HEK293 (cell line): ENCODE measurements at regions not wholly inside any gene's neighbourhood (a gene's known extent, or its start where the extent isn't known, plus 50 kb on each side); places are given as distances from the start of the nearest gene placed in this dataset.

Experiments used
- CTCF ChIA-PET: fragments of 350-600 bp; formaldehyde crosslinking; extraction: SDS; loops from one replicate; lab custom pipeline; 2021; ENCODE audit warnings: antibody characterized with exemption; lab: Yijun Ruan, JAX
- POLR2A ChIA-PET: fragments of 300-600 bp; formaldehyde crosslinking; extraction: SDS; loops from one replicate; lab custom pipeline; 2020; ENCODE audit warnings: antibody characterized with exemption, inconsistent platforms; lab: Yijun Ruan, JAX
- H3K27ac ChIP-seq: fragments of 200-500 bp; sonication (Bioruptor generic); 2 replicates; pipeline ENCODE4 v1.5.1; 2014; ENCODE audit warnings: low read depth, low read length, control low read depth, inconsistent platforms; ENCODE audit errors: extremely low read depth
- H3K36me3 ChIP-seq, 2 experiments: fragments of 200-500 bp in 1 of 2; sonication (Bioruptor generic) in 1 of 2; 1 replicate in 1 of 2; 2 replicates in 1 of 2; pipeline ENCODE4 v1.5.1; 2014 to 2017; ENCODE audit warnings: inconsistent platforms in 2 of 2, low read length in 2 of 2; ENCODE audit not compliant: control insufficient read depth in 2 of 2, insufficient read depth in 1 of 2
- H3K4me1 ChIP-seq: fragments of 200-500 bp; sonication (Bioruptor generic); 2 replicates; pipeline ENCODE4 v1.5.1; 2014; ENCODE audit warnings: mild to moderate bottlenecking, low read length, inconsistent platforms; ENCODE audit not compliant: control insufficient read depth, insufficient read depth
- H3K4me3 ChIP-seq: 2 replicates; pipeline ENCODE4 v1.5.1; 2011; ENCODE audit warnings: low read depth, mild to moderate bottlenecking, control low read depth, low read length, moderate library complexity
- H3K9me3 ChIP-seq: fragments of 200-500 bp; sonication (Bioruptor generic); 2 replicates; pipeline ENCODE4 v1.5.1; 2014; ENCODE audit warnings: low read depth, low read length, inconsistent platforms; ENCODE audit not compliant: control insufficient read depth, insufficient read depth
- FEZF1 ChIP-seq: fragments of 450-650 bp; formaldehyde crosslinking; IDR thresholded peaks from 2 replicates; pipeline ENCODE4 v1.5.1; 2016; ENCODE audit warnings: missing biosample characterization, missing genetic modification characterization
- HOXD13 ChIP-seq: sonication (generic); formaldehyde crosslinking; IDR thresholded peaks from 2 replicates; pipeline ENCODE4 v1.8.0; 2022; ENCODE audit warnings: missing genetic modification reagents, borderline replicate concordance
- KLF9 ChIP-seq: fragments of 450-650 bp; formaldehyde crosslinking; IDR thresholded peaks from 2 replicates; pipeline ENCODE4 v1.5.1; 2016; ENCODE audit warnings: missing biosample characterization, missing genetic modification characterization, low read depth
- MYNN ChIP-seq: fragments of 450-650 bp; formaldehyde crosslinking; IDR thresholded peaks from 2 replicates; pipeline ENCODE4 v1.5.1; 2016; ENCODE audit warnings: missing biosample characterization, missing genetic modification characterization, borderline replicate concordance
- PATZ1 ChIP-seq: fragments of 450-650 bp; formaldehyde crosslinking; IDR thresholded peaks from 2 replicates; pipeline ENCODE4 v1.5.1; 2016; ENCODE audit warnings: missing biosample characterization, missing genetic modification characterization
- PRDM6 ChIP-seq: fragments of 450-650 bp; formaldehyde crosslinking; IDR thresholded peaks from 2 replicates; pipeline ENCODE4 v1.5.1; 2017; ENCODE audit warnings: missing biosample characterization, missing genetic modification characterization
- SP2 ChIP-seq: fragments of 450-650 bp; formaldehyde crosslinking; IDR thresholded peaks from 2 replicates; pipeline ENCODE4 v1.5.1; 2016; ENCODE audit warnings: missing biosample characterization, missing genetic modification characterization
- TRIM28 ChIP-seq: IDR thresholded peaks from 2 replicates; pipeline ENCODE4 v1.6.1; 2011; ENCODE audit warnings: low read length, control low read depth, borderline replicate concordance
- WT1 ChIP-seq: fragments of 450-650 bp; formaldehyde crosslinking; IDR thresholded peaks from 2 replicates; pipeline ENCODE4 v1.5.1; 2016; ENCODE audit warnings: missing biosample characterization, missing genetic modification characterization
- ZBTB7A ChIP-seq: fragments of 450-650 bp; formaldehyde crosslinking; IDR thresholded peaks from 2 replicates; pipeline ENCODE4 v1.5.1; 2016; ENCODE audit warnings: low read depth, missing biosample characterization, missing genetic modification characterization
- ZNF133 ChIP-seq: fragments of 450-650 bp; formaldehyde crosslinking; IDR thresholded peaks from 2 replicates; pipeline ENCODE4 v1.5.1; 2016; ENCODE audit warnings: missing biosample characterization, missing genetic modification characterization
- ZNF2 ChIP-seq: fragments of 450-650 bp; formaldehyde crosslinking; IDR thresholded peaks from 2 replicates; pipeline ENCODE4 v1.5.1; 2016; ENCODE audit warnings: missing biosample characterization, missing genetic modification characterization
- ZNF223 ChIP-seq: fragments of 450-650 bp; formaldehyde crosslinking; IDR thresholded peaks from 2 replicates; pipeline ENCODE4 v1.5.1; 2016; ENCODE audit warnings: missing biosample characterization, missing genetic modification characterization
- ZNF239 ChIP-seq: fragments of 450-650 bp; formaldehyde crosslinking; IDR thresholded peaks from 2 replicates; pipeline ENCODE4 v1.5.1; 2016; ENCODE audit warnings: missing biosample characterization, missing genetic modification characterization
- ZNF362 ChIP-seq: fragments of 450-650 bp; formaldehyde crosslinking; IDR thresholded peaks from 2 replicates; pipeline ENCODE4 v1.5.1; 2016; ENCODE audit warnings: missing biosample characterization, missing genetic modification characterization
- ZNF518A ChIP-seq: fragments of 450-650 bp; formaldehyde crosslinking; conservative IDR thresholded peaks from 2 replicates; pipeline ENCODE4 v1.5.1; 2016; ENCODE audit warnings: low read depth, missing biosample characterization, missing genetic modification characterization

GRCh38 chr6:164049517-164049988 is 635.0 kb downstream of the QKI start (continued):
- TF ChIP-seq ZNF518A (tag by site-specific recombination): no peak
- no peak for TF ChIP-seq ZNF223 (tag by site-specific recombination)
- no peak for TF ChIP-seq ZNF2 (tag by site-specific recombination)
- no peak for TF ChIP-seq WT1 (tag by site-specific recombination)
- TF ChIP-seq FEZF1 (tag by site-specific recombination): no peak
- no peak for TF ChIP-seq ZNF362
- no peak for TF ChIP-seq MYNN (tag by site-specific recombination)
- TF ChIP-seq ZNF239 (tag by site-specific recombination): no peak
- no peak for TF ChIP-seq ZNF133 (tag by site-specific recombination)
- TF ChIP-seq HOXD13 (CRISPR knock-in tag): no peak
- TF ChIP-seq TRIM28: no peak
- TF ChIP-seq, all 188 proteins: peak for 0

DNA sequence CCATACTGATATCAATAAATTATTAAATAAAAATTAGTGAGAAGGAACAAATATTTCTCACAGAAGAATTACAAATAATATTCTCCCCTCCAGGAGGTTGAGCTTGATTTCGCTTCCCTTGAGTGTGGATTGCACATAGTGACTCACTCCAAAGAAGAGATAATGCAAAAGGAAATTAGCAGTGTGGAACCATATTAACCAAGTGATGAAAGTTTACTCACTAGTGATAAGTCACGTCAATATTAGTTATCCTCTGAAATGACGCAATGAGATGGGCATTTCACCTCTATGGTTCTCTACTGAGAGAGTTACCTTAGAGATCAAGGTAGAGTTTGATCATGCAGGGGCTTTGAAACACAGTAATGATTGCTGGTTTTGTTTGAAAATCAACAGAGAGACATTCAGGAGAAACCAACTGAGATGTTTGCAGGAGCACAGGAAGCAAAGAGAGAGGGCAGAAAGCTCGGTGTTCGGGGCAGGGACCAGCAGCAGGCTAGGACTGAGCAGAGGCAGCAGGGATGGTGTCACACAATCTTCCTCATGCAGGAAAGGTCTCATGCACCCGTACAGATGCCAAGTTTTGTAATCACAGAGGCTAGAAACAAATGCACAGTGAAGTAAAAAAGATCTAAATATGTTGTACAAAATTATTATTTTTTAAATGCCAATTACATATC is 634.5 kb downstream of the QKI start:
- Histone ChIP-seq H3K4me1 (no peaks in the 10 kb centered on the region), H3K36me3 (no peaks in the 10 kb centered on the region), H3K27ac (no peak overlapping the region), H3K4me3 (no peak overlapping the region), H3K9me3 (no peaks in the 10 kb centered on the region)
- TF ChIP-seq ZBTB7A: no peak
- no peak for TF ChIP-seq PATZ1
- TF ChIP-seq KLF9: no peak
- no peak for TF ChIP-seq SP2
- no peak for TF ChIP-seq PRDM6 (tag by site-specific recombination)
- POLR2A ChIA-PET: no interaction called here
- CTCF ChIA-PET: interaction anchor here (0.7 kb wide), 1 partner anchor 973 kb away, joined by 5 read pairs; no protein-coding TSS in a partner anchor
